HEK293 (cell line): ENCODE measurements at regions not wholly inside any gene's neighbourhood (a gene's known extent, or its start where the extent isn't known, plus 50 kb on each side); places are given as distances from the start of the nearest gene placed in this dataset.

ENCODE experiments used
- CTCF ChIA-PET: fragments of 350-600 bp; formaldehyde crosslinking; extraction: SDS; loops from one replicate; lab custom pipeline; 2021; ENCODE audit warnings: antibody characterized with exemption; lab: Yijun Ruan, JAX
- POLR2A ChIA-PET: fragments of 300-600 bp; formaldehyde crosslinking; extraction: SDS; loops from one replicate; lab custom pipeline; 2020; ENCODE audit warnings: antibody characterized with exemption, inconsistent platforms; lab: Yijun Ruan, JAX
- H3K27ac ChIP-seq: fragments of 200-500 bp; sonication (Bioruptor generic); 2 replicates; pipeline ENCODE4 v1.5.1; 2014; ENCODE audit warnings: low read depth, low read length, control low read depth, inconsistent platforms; ENCODE audit errors: extremely low read depth
- H3K36me3 ChIP-seq, 2 experiments: fragments of 200-500 bp in 1 of 2; sonication (Bioruptor generic) in 1 of 2; 1 replicate in 1 of 2; 2 replicates in 1 of 2; pipeline ENCODE4 v1.5.1; 2014 to 2017; ENCODE audit warnings: inconsistent platforms in 2 of 2, low read length in 2 of 2; ENCODE audit not compliant: control insufficient read depth in 2 of 2, insufficient read depth in 1 of 2
- H3K4me1 ChIP-seq: fragments of 200-500 bp; sonication (Bioruptor generic); 2 replicates; pipeline ENCODE4 v1.5.1; 2014; ENCODE audit warnings: mild to moderate bottlenecking, low read length, inconsistent platforms; ENCODE audit not compliant: control insufficient read depth, insufficient read depth
- H3K4me3 ChIP-seq: 2 replicates; pipeline ENCODE4 v1.5.1; 2011; ENCODE audit warnings: low read depth, mild to moderate bottlenecking, control low read depth, low read length, moderate library complexity
- H3K9me3 ChIP-seq: fragments of 200-500 bp; sonication (Bioruptor generic); 2 replicates; pipeline ENCODE4 v1.5.1; 2014; ENCODE audit warnings: low read depth, low read length, inconsistent platforms; ENCODE audit not compliant: control insufficient read depth, insufficient read depth
- ELK4 ChIP-seq: IDR thresholded peaks from 2 replicates; pipeline ENCODE4 v1.6.1; 2011; ENCODE audit warnings: mild to moderate bottlenecking, low read depth, low read length, borderline replicate concordance
- KLF7 ChIP-seq: fragments of 450-650 bp; formaldehyde crosslinking; IDR thresholded peaks from 2 replicates; pipeline ENCODE4 v1.5.1; 2016; ENCODE audit warnings: missing biosample characterization, missing genetic modification characterization, borderline replicate concordance
- SCRT2 ChIP-seq: fragments of 450-650 bp; formaldehyde crosslinking; IDR thresholded peaks from 2 replicates; pipeline ENCODE4 v1.5.1; 2016; ENCODE audit warnings: missing biosample characterization, missing genetic modification characterization
- YY2 ChIP-seq: fragments of 450-650 bp; formaldehyde crosslinking; IDR thresholded peaks from 2 replicates; pipeline ENCODE4 v1.5.1; 2016; ENCODE audit warnings: missing biosample characterization, missing genetic modification characterization
- ZBTB1 ChIP-seq: fragments of 450-650 bp; formaldehyde crosslinking; IDR thresholded peaks from 2 replicates; pipeline ENCODE4 v1.5.1; 2016; ENCODE audit warnings: missing biosample characterization, missing genetic modification characterization
- ZNF133 ChIP-seq: fragments of 450-650 bp; formaldehyde crosslinking; IDR thresholded peaks from 2 replicates; pipeline ENCODE4 v1.5.1; 2016; ENCODE audit warnings: missing biosample characterization, missing genetic modification characterization
- ZNF148 ChIP-seq: fragments of 450-650 bp; formaldehyde crosslinking; IDR thresholded peaks from 2 replicates; pipeline ENCODE4 v1.5.0; 2017; ENCODE audit warnings: missing biosample characterization, missing genetic modification characterization, borderline replicate concordance
- ZNF175 ChIP-seq: fragments of 450-650 bp; formaldehyde crosslinking; IDR thresholded peaks from 2 replicates; pipeline ENCODE4 v1.5.1; 2016; ENCODE audit warnings: missing biosample characterization, missing genetic modification characterization
- ZNF18 ChIP-seq: fragments of 450-650 bp; formaldehyde crosslinking; IDR thresholded peaks from 2 replicates; pipeline ENCODE4 v1.5.1; 2016; ENCODE audit warnings: missing biosample characterization, missing genetic modification characterization
- ZNF214 ChIP-seq: fragments of 450-650 bp; formaldehyde crosslinking; IDR thresholded peaks from 2 replicates; pipeline ENCODE4 v1.5.1; 2017; ENCODE audit warnings: missing biosample characterization, mild to moderate bottlenecking, missing genetic modification characterization, borderline replicate concordance
- ZNF433 ChIP-seq: fragments of 450-650 bp; formaldehyde crosslinking; IDR thresholded peaks from 2 replicates; pipeline ENCODE4 v1.5.1; 2016; ENCODE audit warnings: missing biosample characterization, missing genetic modification characterization, low read depth
- ZNF530 ChIP-seq: fragments of 450-650 bp; formaldehyde crosslinking; IDR thresholded peaks from 2 replicates; pipeline ENCODE4 v1.5.1; 2016; ENCODE audit warnings: low read depth, missing biosample characterization, missing genetic modification characterization
- ZNF548 ChIP-seq: fragments of 450-650 bp; formaldehyde crosslinking; IDR thresholded peaks from 2 replicates; pipeline ENCODE4 v1.5.1; 2016; ENCODE audit warnings: missing biosample characterization, missing genetic modification characterization
- ZNF561 ChIP-seq: fragments of 450-650 bp; IDR thresholded peaks from 2 replicates; pipeline ENCODE4 v1.5.1; 2018; ENCODE audit warnings: missing biosample characterization, missing genetic modification characterization, borderline replicate concordance
- ZNF621 ChIP-seq: fragments of 450-650 bp; formaldehyde crosslinking; IDR thresholded peaks from 2 replicates; pipeline ENCODE4 v1.5.1; 2017; ENCODE audit warnings: missing biosample characterization, missing genetic modification characterization
- ZNF670 ChIP-seq: fragments of 450-650 bp; formaldehyde crosslinking; IDR thresholded peaks from 2 replicates; pipeline ENCODE4 v1.5.1; 2016; ENCODE audit warnings: missing biosample characterization, missing genetic modification characterization, low read depth
- ZNF747 ChIP-seq: fragments of 450-650 bp; formaldehyde crosslinking; IDR thresholded peaks from 2 replicates; pipeline ENCODE4 v1.5.1; 2016; ENCODE audit warnings: missing biosample characterization, missing genetic modification characterization
- ZNF792 ChIP-seq: fragments of 450-650 bp; formaldehyde crosslinking; IDR thresholded peaks from 2 replicates; pipeline ENCODE4 v1.5.1; 2016; ENCODE audit warnings: missing biosample characterization, missing genetic modification characterization
- ZSCAN30 ChIP-seq: fragments of 450-650 bp; IDR thresholded peaks from 2 replicates; pipeline ENCODE4 v1.5.1; 2018; ENCODE audit warnings: missing biosample characterization, mild to moderate bottlenecking, missing genetic modification characterization, moderate library complexity
- TF ChIP-seq, protein P1 (sequence below): fragments of 450-650 bp; formaldehyde crosslinking; IDR thresholded peaks from 2 replicates; pipeline ENCODE4 v1.5.1; 2016; ENCODE audit warnings: missing biosample characterization, missing genetic modification characterization
- TF ChIP-seq, protein P2 (sequence below): fragments of 450-650 bp; formaldehyde crosslinking; IDR thresholded peaks from 2 replicates; pipeline ENCODE4 v1.5.1; 2016; ENCODE audit warnings: missing biosample characterization, missing genetic modification characterization, borderline replicate concordance
- TF ChIP-seq, protein P3 (sequence below): fragments of 450-650 bp; formaldehyde crosslinking; IDR thresholded peaks from 2 replicates; pipeline ENCODE4 v1.5.1; 2016; ENCODE audit warnings: missing biosample characterization, missing genetic modification characterization

DNA sequence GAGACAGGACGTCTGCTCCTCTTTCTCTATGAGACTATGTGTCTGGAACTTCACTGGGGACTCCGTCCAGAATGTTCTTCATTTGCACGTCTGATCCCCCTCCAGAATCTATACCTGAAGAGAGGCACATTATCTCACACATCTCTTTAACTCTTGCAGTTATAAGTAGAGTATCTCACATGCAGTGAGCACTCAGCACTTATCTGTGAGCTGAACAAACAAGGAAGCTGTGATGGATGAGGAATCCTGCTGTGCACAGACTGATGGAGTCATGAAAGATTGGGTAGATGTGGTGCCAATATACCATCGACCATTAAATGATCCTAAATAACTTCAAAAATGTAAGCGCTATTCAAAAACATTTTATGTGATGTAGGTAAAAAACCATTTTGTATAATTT lies 888.3 kb upstream of the CELF4 start (continued):
- no peak for TF ChIP-seq ZNF18 (tag by site-specific recombination)

DNA sequence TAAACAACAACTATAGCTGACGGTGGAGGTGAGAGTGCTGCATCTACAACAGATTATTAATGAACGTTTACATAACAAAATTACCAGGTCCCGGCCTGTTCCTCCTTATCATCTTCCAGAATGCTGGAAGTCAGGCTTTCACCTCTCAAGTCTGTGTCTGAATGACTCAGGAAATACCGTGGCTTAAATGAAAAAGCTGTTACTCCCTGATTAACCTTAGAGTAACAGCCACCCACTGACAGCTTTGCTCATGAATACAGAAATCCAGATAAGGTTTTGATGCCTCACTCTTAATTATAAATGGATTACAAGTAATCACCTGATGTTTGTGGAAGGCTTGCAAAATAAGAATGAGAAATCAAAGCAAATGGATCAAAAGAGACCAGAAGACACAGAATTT lies 885.3 kb upstream of the CELF4 start:
- TF ChIP-seq ZSCAN30 = no peak
- no peak for TF ChIP-seq ZNF621 (tag by site-specific recombination)
- TF ChIP-seq ZNF175 (tag by site-specific recombination) = no peak
- no peak for TF ChIP-seq ZNF747 (tag by site-specific recombination)
- TF ChIP-seq, protein P1, sequence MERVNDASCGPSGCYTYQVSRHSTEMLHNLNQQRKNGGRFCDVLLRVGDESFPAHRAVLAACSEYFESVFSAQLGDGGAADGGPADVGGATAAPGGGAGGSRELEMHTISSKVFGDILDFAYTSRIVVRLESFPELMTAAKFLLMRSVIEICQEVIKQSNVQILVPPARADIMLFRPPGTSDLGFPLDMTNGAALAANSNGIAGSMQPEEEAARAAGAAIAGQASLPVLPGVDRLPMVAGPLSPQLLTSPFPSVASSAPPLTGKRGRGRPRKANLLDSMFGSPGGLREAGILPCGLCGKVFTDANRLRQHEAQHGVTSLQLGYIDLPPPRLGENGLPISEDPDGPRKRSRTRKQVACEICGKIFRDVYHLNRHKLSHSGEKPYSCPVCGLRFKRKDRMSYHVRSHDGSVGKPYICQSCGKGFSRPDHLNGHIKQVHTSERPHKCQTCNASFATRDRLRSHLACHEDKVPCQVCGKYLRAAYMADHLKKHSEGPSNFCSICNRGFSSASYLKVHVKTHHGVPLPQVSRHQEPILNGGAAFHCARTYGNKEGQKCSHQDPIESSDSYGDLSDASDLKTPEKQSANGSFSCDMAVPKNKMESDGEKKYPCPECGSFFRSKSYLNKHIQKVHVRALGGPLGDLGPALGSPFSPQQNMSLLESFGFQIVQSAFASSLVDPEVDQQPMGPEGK = no peak
- TF ChIP-seq ZNF433 (tag by site-specific recombination) = no peak

GRCh38 chr18:38445804-38446145 lies 880.2 kb upstream of the CELF4 start:
- ChIA-PET POLR2A (no interaction called here), CTCF (interaction anchor here (0.6 kb wide), 1 partner anchor 196 kb away, joined by 3 read pairs; no protein-coding TSS in a partner anchor)
- Histone ChIP-seq H3K4me3 (no peak overlapping the region), H3K27ac (no peak overlapping the region), H3K9me3 (no peaks in the 10 kb centered on the region), H3K4me1 (no peaks in the 10 kb centered on the region), H3K36me3 (no peaks in the 10 kb centered on the region)
- TF ChIP-seq, protein P2, sequence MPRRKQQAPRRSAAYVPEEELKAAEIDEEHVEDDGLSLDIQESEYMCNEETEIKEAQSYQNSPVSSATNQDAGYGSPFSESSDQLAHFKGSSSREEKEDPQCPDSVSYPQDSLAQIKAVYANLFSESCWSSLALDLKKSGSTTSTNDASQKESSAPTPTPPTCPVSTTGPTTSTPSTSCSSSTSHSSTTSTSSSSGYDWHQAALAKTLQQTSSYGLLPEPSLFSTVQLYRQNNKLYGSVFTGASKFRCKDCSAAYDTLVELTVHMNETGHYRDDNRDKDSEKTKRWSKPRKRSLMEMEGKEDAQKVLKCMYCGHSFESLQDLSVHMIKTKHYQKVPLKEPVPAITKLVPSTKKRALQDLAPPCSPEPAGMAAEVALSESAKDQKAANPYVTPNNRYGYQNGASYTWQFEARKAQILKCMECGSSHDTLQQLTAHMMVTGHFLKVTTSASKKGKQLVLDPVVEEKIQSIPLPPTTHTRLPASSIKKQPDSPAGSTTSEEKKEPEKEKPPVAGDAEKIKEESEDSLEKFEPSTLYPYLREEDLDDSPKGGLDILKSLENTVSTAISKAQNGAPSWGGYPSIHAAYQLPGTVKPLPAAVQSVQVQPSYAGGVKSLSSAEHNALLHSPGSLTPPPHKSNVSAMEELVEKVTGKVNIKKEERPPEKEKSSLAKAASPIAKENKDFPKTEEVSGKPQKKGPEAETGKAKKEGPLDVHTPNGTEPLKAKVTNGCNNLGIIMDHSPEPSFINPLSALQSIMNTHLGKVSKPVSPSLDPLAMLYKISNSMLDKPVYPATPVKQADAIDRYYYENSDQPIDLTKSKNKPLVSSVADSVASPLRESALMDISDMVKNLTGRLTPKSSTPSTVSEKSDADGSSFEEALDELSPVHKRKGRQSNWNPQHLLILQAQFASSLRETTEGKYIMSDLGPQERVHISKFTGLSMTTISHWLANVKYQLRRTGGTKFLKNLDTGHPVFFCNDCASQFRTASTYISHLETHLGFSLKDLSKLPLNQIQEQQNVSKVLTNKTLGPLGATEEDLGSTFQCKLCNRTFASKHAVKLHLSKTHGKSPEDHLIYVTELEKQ = no peak
- TF ChIP-seq ZNF792 = no peak
- TF ChIP-seq, protein P3, sequence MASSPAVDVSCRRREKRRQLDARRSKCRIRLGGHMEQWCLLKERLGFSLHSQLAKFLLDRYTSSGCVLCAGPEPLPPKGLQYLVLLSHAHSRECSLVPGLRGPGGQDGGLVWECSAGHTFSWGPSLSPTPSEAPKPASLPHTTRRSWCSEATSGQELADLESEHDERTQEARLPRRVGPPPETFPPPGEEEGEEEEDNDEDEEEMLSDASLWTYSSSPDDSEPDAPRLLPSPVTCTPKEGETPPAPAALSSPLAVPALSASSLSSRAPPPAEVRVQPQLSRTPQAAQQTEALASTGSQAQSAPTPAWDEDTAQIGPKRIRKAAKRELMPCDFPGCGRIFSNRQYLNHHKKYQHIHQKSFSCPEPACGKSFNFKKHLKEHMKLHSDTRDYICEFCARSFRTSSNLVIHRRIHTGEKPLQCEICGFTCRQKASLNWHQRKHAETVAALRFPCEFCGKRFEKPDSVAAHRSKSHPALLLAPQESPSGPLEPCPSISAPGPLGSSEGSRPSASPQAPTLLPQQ = no peak
- TF ChIP-seq ZNF214 (tag by site-specific recombination) = no peak
- no peak for TF ChIP-seq ZNF148 (tag by site-specific recombination)
- TF ChIP-seq ZNF133 (tag by site-specific recombination) = no peak
- no peak for TF ChIP-seq ZBTB1
- TF ChIP-seq SCRT2 (tag by site-specific recombination) = no peak
- TF ChIP-seq ELK4 = no peak
- TF ChIP-seq ZNF530 (tag by site-specific recombination) = no peak
- TF ChIP-seq ZNF561 (tag by site-specific recombination) = no peak
- no peak for TF ChIP-seq ZNF548
- no peak for TF ChIP-seq KLF7 (tag by site-specific recombination)
- TF ChIP-seq YY2 (tag by site-specific recombination) = no peak
- TF ChIP-seq ZNF670 (tag by site-specific recombination) = no peak

More for the DNA sequence above, 885.3 kb upstream of the CELF4 start:
- no peaks in the 10 kb centered on the region for H3K4me1 ChIP-seq
- ChIA-PET CTCF (interaction anchor here (0.7 kb wide), 1 partner anchor 332 kb away, joined by 3 read pairs; no protein-coding TSS in a partner anchor), POLR2A (no interaction called here)
- no peaks in the 10 kb centered on the region for H3K9me3 ChIP-seq
- H3K27ac ChIP-seq = no peak overlapping the region
- no peak overlapping the region for H3K4me3 ChIP-seq
- no peaks in the 10 kb centered on the region for H3K36me3 ChIP-seq
